ENCODE measurements at regions not wholly inside any gene's neighbourhood (a gene's known extent, or its start where the extent isn't known, plus 50 kb on each side); places are given as distances from the start of the nearest gene placed in this dataset.
A peak's percentile ranks its signal among the peaks of the same experiment; 100 is the strongest.

- TF ChIP-seq, protein P1, sequence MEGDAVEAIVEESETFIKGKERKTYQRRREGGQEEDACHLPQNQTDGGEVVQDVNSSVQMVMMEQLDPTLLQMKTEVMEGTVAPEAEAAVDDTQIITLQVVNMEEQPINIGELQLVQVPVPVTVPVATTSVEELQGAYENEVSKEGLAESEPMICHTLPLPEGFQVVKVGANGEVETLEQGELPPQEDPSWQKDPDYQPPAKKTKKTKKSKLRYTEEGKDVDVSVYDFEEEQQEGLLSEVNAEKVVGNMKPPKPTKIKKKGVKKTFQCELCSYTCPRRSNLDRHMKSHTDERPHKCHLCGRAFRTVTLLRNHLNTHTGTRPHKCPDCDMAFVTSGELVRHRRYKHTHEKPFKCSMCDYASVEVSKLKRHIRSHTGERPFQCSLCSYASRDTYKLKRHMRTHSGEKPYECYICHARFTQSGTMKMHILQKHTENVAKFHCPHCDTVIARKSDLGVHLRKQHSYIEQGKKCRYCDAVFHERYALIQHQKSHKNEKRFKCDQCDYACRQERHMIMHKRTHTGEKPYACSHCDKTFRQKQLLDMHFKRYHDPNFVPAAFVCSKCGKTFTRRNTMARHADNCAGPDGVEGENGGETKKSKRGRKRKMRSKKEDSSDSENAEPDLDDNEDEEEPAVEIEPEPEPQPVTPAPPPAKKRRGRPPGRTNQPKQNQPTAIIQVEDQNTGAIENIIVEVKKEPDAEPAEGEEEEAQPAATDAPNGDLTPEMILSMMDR (IDR thresholded peaks at IDR 0.05) = no peak
- DNase-seq (no peak), ATAC-seq (no peak), FAIRE-seq (no peak)
- Histone ChIP-seq H3K4me1 (peaks cover 0 to 3% (median 0%) of the 10 kb centered on the region in 3 donors), H3K27me3 (no peaks in the 10 kb centered on the region), H3K27ac (no peak overlapping the region), H3K9me3 (no peaks in the 10 kb centered on the region), H3K4me3 (no peak overlapping the region), H3K36me3 (no peaks in the 10 kb centered on the region)
- WGBS, 2 donors = 40 to 51% methylated on average over 9 of the region's 9 CpGs
- intact Hi-C loops (cut with DNase I) = no loop called here
Observed at GRCh38 chr4:55181010-55182005, 55.9 kb upstream of the KDR start.

- DNase-seq (no peak), FAIRE-seq (no peak), ATAC-seq (peak in 3 of 4 donors; percentile 38 to 66 (median 58))
- Histone ChIP-seq H3K9me3 (no peaks in the 10 kb centered on the region), H3K27me3 (no peaks in the 10 kb centered on the region), H3K4me1 (peaks cover 0 to 3% (median 0%) of the 10 kb centered on the region in 3 donors), H3K27ac (no peak overlapping the region), H3K36me3 (no peaks in the 10 kb centered on the region), H3K4me3 (no peak overlapping the region)
- intact Hi-C loops (cut with DNase I) = no loop called here
- TF ChIP-seq, protein P1 (IDR thresholded peaks at IDR 0.05) = no peak
- WGBS, 2 donors = 35 to 49% methylated on average over 8 of the region's 8 CpGs
Observed at GRCh38 chr4:55183926-55184599, 58.7 kb upstream of the KDR start.

- DNase-seq (peak in 2 of 6 donors; percentile 19 to 29), FAIRE-seq (no peak), ATAC-seq (peak in 3 of 4 donors; percentile 56 to 83 (median 78))
- WGBS, 2 donors = 43 to 57% methylated on average over 9 of the region's 9 CpGs
- H3K4me1 ChIP-seq = peaks cover 0 to 3% (median 0%) of the 10 kb centered on the region in 3 donors
- no peaks in the 10 kb centered on the region for H3K36me3 ChIP-seq
- no peaks in the 10 kb centered on the region for H3K9me3 ChIP-seq
- TF ChIP-seq, protein P1 (IDR thresholded peaks at IDR 0.05) = peak in 2 of 4 donors; percentile 25 to 33
- no peak overlapping the region for H3K4me3 ChIP-seq
- no peaks in the 10 kb centered on the region for H3K27me3 ChIP-seq
- no peak overlapping the region for H3K27ac ChIP-seq
- intact Hi-C loops (cut with DNase I) = no loop called here
Observed at GRCh38 chr4:55184600-55185523, 59.5 kb upstream of the KDR start.

GRCh38 chr4:55186123-55186522 is 60.7 kb upstream of the KDR start:
- Histone ChIP-seq H3K4me3 (no peak overlapping the region), H3K36me3 (no peaks in the 10 kb centered on the region), H3K27me3 (no peaks in the 10 kb centered on the region), H3K4me1 (peaks cover 0 to 3% (median 0%) of the 10 kb centered on the region in 3 donors), H3K9me3 (no peaks in the 10 kb centered on the region), H3K27ac (no peak overlapping the region)
- intact Hi-C loops (cut with DNase I) = no loop called here
- DNase-seq = no peak
- FAIRE-seq = no peak
- TF ChIP-seq, protein P1 (IDR thresholded peaks at IDR 0.05) = no peak
- ATAC-seq = no peak
